Astrocyte of the cerebellum (primary cell): ENCODE measurements at regions not wholly inside any gene's neighbourhood (a gene's known extent, or its start where the extent isn't known, plus 50 kb on each side); places are given as distances from the start of the nearest gene placed in this dataset.

Source experiments
- DNase-seq: peaks from one replicate; pipeline ENCODE4 v3.0.0-alpha.2; 2011; ENCODE audit warnings: low read depth
- H3K4me3 ChIP-seq: 2 replicates; pipeline ENCODE4 v1.5.1; 2011; ENCODE audit warnings: mild to moderate bottlenecking, low read depth, low read length, moderate library complexity
- CTCF ChIP-seq: IDR thresholded peaks from 2 replicates; pipeline ENCODE4 v1.5.1; 2012; ENCODE audit warnings: low read length, low read depth, moderate library complexity, mild to moderate bottlenecking; ENCODE audit errors: missing control alignments
- in situ Hi-C: cut with HindIII; loops from 2 replicates; pipeline ENCODE4 v1.10.0; 2017; ENCODE audit warnings: low sequenced_read_pairs

- TF ChIP-seq CTCF, result no peak
- in situ Hi-C loops, result no loop called here
- DNase-seq, result no peak
- H3K4me3 ChIP-seq, result no peak overlapping the region
Measured at GRCh38 chr18:41042866-41043265, 912.2 kb upstream of the PIK3C3 start.

- in situ Hi-C loops, result no loop called here
- H3K4me3 ChIP-seq, result no peak overlapping the region
- no peak for DNase-seq
- no peak for TF ChIP-seq CTCF
Measured at GRCh38 chr18:41038071-41038470, 917.0 kb upstream of the PIK3C3 start.

- H3K4me3 ChIP-seq, result no peak overlapping the region
- TF ChIP-seq CTCF, result no peak
- DNase-seq, result no peak
- in situ Hi-C loops, result no loop called here
Measured at GRCh38 chr18:41036346-41036745, 918.7 kb upstream of the PIK3C3 start.

GRCh38 chr18:41034413-41034812, 920.6 kb upstream of the PIK3C3 start:
- DNase-seq, result no peak
- H3K4me3 ChIP-seq, result no peak overlapping the region
- TF ChIP-seq CTCF, result no peak
- in situ Hi-C loops, result no loop called here

GRCh38 chr18:41025666-41026065, 929.4 kb upstream of the PIK3C3 start:
- in situ Hi-C loops, result no loop called here
- no peak for DNase-seq
- H3K4me3 ChIP-seq, result no peak overlapping the region
- no peak for TF ChIP-seq CTCF

- H3K4me3 ChIP-seq, result no peak overlapping the region
- in situ Hi-C loops, result no loop called here
- no peak for TF ChIP-seq CTCF
- DNase-seq, result no peak
Measured at GRCh38 chr18:41024792-41025191, 930.2 kb upstream of the PIK3C3 start.

GRCh38 chr18:41022484-41022883, 932.5 kb upstream of the PIK3C3 start:
- H3K4me3 ChIP-seq, result no peak overlapping the region
- no peak for DNase-seq
- TF ChIP-seq CTCF, result no peak
- in situ Hi-C loops, result no loop called here
